Effector memory CD4-positive, alpha-beta T cell (primary cell): ENCODE measurements at regions not wholly inside any gene's neighbourhood (a gene's known extent, or its start where the extent isn't known, plus 50 kb on each side); places are given as distances from the start of the nearest gene placed in this dataset.
"Not testable (repeated sequence)": the region's sequence is repeated elsewhere in the genome, so short reads cannot be mapped to it uniquely, and the experiment has no call there.

Experiments used
- DNase-seq, 3 donors: peaks; one replicate each; pipeline ENCODE4 v3.0.0-alpha.2; 2020
- H3K27ac ChIP-seq: 2 replicates; pipeline ENCODE4 v1.7.0; 2013; ENCODE audit warnings: mild to moderate bottlenecking, low read length, moderate library complexity; ENCODE audit not compliant: insufficient read depth, poor library complexity, severe bottlenecking
- H3K27me3 ChIP-seq: replicated peaks from 2 replicates; pipeline ENCODE4 v1.7.0; 2013; ENCODE audit warnings: mild to moderate bottlenecking, low read length; ENCODE audit not compliant: insufficient read depth, control insufficient read depth, poor library complexity, severe bottlenecking
- H3K36me3 ChIP-seq: 2 replicates; pipeline ENCODE4 v1.7.0; 2013; ENCODE audit warnings: mild to moderate bottlenecking, low read length, moderate library complexity; ENCODE audit not compliant: control insufficient read depth, insufficient read depth
- H3K4me1 ChIP-seq: 2 replicates; pipeline ENCODE4 v1.7.0; 2013; ENCODE audit warnings: low read length, mild to moderate bottlenecking; ENCODE audit not compliant: control insufficient read depth, insufficient read depth, poor library complexity, severe bottlenecking
- H3K4me3 ChIP-seq: 2 replicates; pipeline ENCODE4 v1.7.0; 2013; ENCODE audit warnings: low read length, low read depth, mild to moderate bottlenecking; ENCODE audit not compliant: insufficient read depth, poor library complexity, severe bottlenecking
- H3K9me3 ChIP-seq: 2 replicates; pipeline ENCODE4 v1.7.0; 2013; ENCODE audit warnings: mild to moderate bottlenecking, low read length, moderate library complexity; ENCODE audit not compliant: control insufficient read depth

DNA sequence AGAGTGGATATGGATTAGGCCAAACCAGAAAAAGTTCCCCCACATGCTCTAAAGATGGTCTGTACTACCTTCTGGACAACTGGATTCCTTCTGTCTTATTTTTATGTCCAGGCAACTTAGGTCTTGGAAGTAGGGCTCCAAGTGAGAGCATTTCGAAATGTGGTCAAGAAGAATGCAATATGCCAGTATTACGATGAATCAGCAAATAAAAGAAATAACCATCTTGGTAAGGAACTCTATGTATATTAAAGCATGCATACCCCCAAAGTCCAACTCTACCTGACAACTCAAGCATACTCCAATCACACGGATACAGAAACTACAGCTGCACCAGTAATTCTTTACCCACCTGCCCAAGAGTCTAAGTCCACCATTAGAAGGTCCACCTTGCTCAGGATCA is 234.5 kb downstream of the HNRNPD start:
- H3K27me3 ChIP-seq: no peaks in the 10 kb centered on the region
- no peak for DNase-seq
- H3K36me3 ChIP-seq: no peaks in the 10 kb centered on the region
- H3K9me3 ChIP-seq: no peaks in the 10 kb centered on the region
- H3K4me3 ChIP-seq: no peak overlapping the region
- no peak overlapping the region for H3K27ac ChIP-seq
- H3K4me1 ChIP-seq: peaks cover 16% of the 10 kb centered on the region

DNA sequence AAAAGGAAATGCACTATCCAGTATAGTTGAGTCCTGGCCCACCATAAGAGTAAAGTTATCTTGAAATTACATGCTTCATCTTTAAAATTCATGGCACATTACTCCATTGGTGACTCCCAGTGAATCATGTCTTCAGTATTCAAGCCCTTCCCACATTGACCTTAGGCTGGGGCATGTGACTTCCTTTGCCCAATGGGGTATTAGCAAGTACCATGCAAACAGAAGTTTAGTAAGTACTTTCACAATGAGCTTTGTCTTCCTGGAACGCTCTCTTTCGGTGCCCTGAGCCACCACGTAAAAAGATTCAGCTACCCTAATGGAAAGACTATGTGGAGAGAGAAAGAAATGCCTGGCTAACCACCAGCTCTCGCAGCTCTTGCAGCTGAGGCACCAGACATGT is 235.4 kb downstream of the HNRNPD start:
- no peaks in the 10 kb centered on the region for H3K36me3 ChIP-seq
- DNase-seq: no peak
- H3K27ac ChIP-seq: no peak overlapping the region
- no peak overlapping the region for H3K4me3 ChIP-seq
- peaks cover 16% of the 10 kb centered on the region for H3K4me1 ChIP-seq
- no peaks in the 10 kb centered on the region for H3K27me3 ChIP-seq
- H3K9me3 ChIP-seq: no peaks in the 10 kb centered on the region

GRCh38 chr4:82136161-82136801 is 237.5 kb downstream of the HNRNPD start:
- H3K27ac ChIP-seq: no peak overlapping the region
- no peak for DNase-seq

GRCh38 chr4:82128355-82128754 is 245.4 kb downstream of the HNRNPD start:
- no peak for DNase-seq
- Histone ChIP-seq H3K36me3 (no peaks in the 10 kb centered on the region), H3K4me3 (no peak overlapping the region), H3K9me3 (no peaks in the 10 kb centered on the region), H3K4me1 (no peaks in the 10 kb centered on the region), H3K27me3 (no peaks in the 10 kb centered on the region), H3K27ac (no peak overlapping the region)

More at GRCh38 chr4:82136161-82136801, 237.5 kb downstream of the HNRNPD start:
- Histone ChIP-seq H3K9me3 (no peaks in the 10 kb centered on the region), H3K27me3 (no peaks in the 10 kb centered on the region), H3K4me3 (no peak overlapping the region), H3K4me1 (peaks cover 16% of the 10 kb centered on the region), H3K36me3 (no peaks in the 10 kb centered on the region)

- DNase-seq: no peak
- Histone ChIP-seq H3K4me1 (no peaks in the 10 kb centered on the region), H3K27me3 (no peaks in the 10 kb centered on the region), H3K36me3 (no peaks in the 10 kb centered on the region), H3K4me3 (no peak overlapping the region), H3K9me3 (no peaks in the 10 kb centered on the region), H3K27ac (no peak overlapping the region)
Observed at GRCh38 chr4:82126512-82127040, 247.2 kb downstream of the HNRNPD start.

DNA sequence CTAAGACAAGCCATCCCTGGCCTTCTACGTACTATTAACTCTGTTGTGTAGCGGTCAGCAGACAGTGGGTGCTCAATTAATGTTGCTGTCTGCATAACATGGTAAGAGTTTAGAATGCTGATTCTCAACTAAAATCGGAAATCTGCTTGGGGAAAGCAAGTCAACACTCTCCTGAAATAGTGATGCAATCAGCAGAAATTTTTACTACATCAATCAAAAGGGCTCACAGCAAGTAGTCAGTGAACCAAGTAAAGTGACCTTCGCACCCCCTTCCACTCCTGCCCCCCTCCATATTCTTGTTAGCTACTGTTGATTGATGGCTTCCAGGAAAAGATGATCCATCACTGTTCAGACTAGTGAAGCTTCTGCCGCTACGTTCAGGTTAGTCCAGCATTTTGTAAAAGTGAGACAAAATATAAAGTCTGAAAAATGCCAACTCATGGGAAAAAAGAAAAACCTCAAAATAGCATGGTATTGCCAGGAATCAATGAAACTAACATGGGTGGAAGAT is 247.9 kb downstream of the HNRNPD start:
- H3K27me3 ChIP-seq: no peaks in the 10 kb centered on the region
- H3K36me3 ChIP-seq: no peaks in the 10 kb centered on the region
- no peaks in the 10 kb centered on the region for H3K9me3 ChIP-seq
- no peak overlapping the region for H3K4me3 ChIP-seq
- H3K4me1 ChIP-seq: no peaks in the 10 kb centered on the region
- DNase-seq: no peak
- no peak overlapping the region for H3K27ac ChIP-seq

- no peak overlapping the region for H3K4me3 ChIP-seq
- H3K27ac ChIP-seq: no peak overlapping the region
- no peak for DNase-seq
- no peaks in the 10 kb centered on the region for H3K36me3 ChIP-seq
- H3K4me1 ChIP-seq: no peaks in the 10 kb centered on the region
- H3K9me3 ChIP-seq: no peaks in the 10 kb centered on the region
- H3K27me3 ChIP-seq: no peaks in the 10 kb centered on the region
Observed at GRCh38 chr4:82124932-82125786, 248.6 kb downstream of the HNRNPD start.

GRCh38 chr4:82124365-82124764 is 249.4 kb downstream of the HNRNPD start:
- no peak for DNase-seq
- Histone ChIP-seq H3K27ac (no peak overlapping the region), H3K4me1 (no peaks in the 10 kb centered on the region), H3K36me3 (no peaks in the 10 kb centered on the region), H3K4me3 (no peak overlapping the region), H3K9me3 (no peaks in the 10 kb centered on the region), H3K27me3 (no peaks in the 10 kb centered on the region)

DNA sequence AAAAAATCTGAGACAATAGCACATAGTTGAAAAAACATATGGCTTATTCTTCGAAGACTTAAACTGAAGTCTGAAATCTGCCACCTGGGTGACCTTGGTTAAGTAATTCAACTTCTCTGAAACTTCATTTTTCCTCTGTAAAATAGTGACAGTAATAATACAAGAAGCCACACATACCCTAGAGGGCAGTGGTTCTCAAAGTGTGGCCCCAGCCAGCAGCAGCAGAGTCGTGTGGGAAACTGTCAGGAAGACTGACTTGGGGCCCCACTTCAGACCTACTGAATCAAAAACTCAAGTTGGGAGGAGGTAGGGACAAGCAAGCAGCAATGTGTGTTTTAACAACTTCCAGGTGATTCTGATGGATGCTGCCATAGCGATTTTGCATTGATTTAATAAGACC is 249.9 kb downstream of the HNRNPD start:
- Histone ChIP-seq H3K27ac (no peak overlapping the region), H3K9me3 (no peaks in the 10 kb centered on the region), H3K4me1 (no peaks in the 10 kb centered on the region), H3K4me3 (no peak overlapping the region), H3K36me3 (no peaks in the 10 kb centered on the region), H3K27me3 (no peaks in the 10 kb centered on the region)
- DNase-seq: no peak

- H3K36me3 ChIP-seq, H3K4me1 ChIP-seq, DNase-seq, H3K27me3 ChIP-seq, H3K4me3 ChIP-seq, H3K9me3 ChIP-seq, H3K27ac ChIP-seq: not testable (repeated sequence)
Observed at GRCh38 chr4:82115183-82115582, 258.6 kb downstream of the HNRNPD start.
